SK-N-MC (cell line): ENCODE measurements at regions not wholly inside any gene's neighbourhood (a gene's known extent, or its start where the extent isn't known, plus 50 kb on each side); places are given as distances from the start of the nearest gene placed in this dataset.
"Not testable (repeated sequence)": the region's sequence is repeated elsewhere in the genome, so short reads cannot be mapped to it uniquely, and the experiment has no call there.

Experiments used
- DNase-seq: peaks from one replicate; pipeline ENCODE4 v3.0.0-alpha.2; 2011; ENCODE audit warnings: low read depth, low spot score
- H3K27ac ChIP-seq: fragments of 200-600 bp; sonication (generic); 2 replicates; pipeline ENCODE4 v1.5.1; 2016; ENCODE audit warnings: mixed run types
- H3K36me3 ChIP-seq: fragments of 200-600 bp; sonication (generic); 2 replicates; pipeline ENCODE4 v1.6.1; 2017; ENCODE audit warnings: antibody characterized with exemption, low read length, mixed read lengths; ENCODE audit not compliant: insufficient read depth
- H3K4me3 ChIP-seq: fragments of 200-600 bp; sonication (generic); 2 replicates; pipeline ENCODE4 v1.5.1; 2016
- H3K9ac ChIP-seq: fragments of 200-600 bp; sonication (generic); 2 replicates; pipeline ENCODE4 v1.8.0; 2017; ENCODE audit warnings: mixed run types, mixed read lengths; ENCODE audit not compliant: insufficient read length
- H3K9me3 ChIP-seq: fragments of 200-600 bp; sonication (generic); 2 replicates; pipeline ENCODE4 v1.6.1; 2017; ENCODE audit warnings: low read depth, mild to moderate bottlenecking, antibody characterized with exemption, low read length, moderate library complexity, mixed read lengths
- EZH2 ChIP-seq: fragments of 200-600 bp; sonication (generic); IDR thresholded peaks from one replicate; pipeline ENCODE4 v1.6.1; 2017; ENCODE audit warnings: antibody characterized with exemption
- FOXP2 ChIP-seq: optimal IDR thresholded peaks from 2 replicates; pipeline ENCODE3; 2011; ENCODE audit warnings: mild to moderate bottlenecking, moderate library complexity; ENCODE audit not compliant: insufficient read depth; ENCODE audit errors: extremely low read length, control extremely low read depth
- POLR2AphosphoS5 ChIP-seq: IDR thresholded peaks from 2 replicates; pipeline ENCODE4 v1.6.1; 2012; ENCODE audit warnings: mild to moderate bottlenecking, low read depth, low read length, borderline replicate concordance

DNA sequence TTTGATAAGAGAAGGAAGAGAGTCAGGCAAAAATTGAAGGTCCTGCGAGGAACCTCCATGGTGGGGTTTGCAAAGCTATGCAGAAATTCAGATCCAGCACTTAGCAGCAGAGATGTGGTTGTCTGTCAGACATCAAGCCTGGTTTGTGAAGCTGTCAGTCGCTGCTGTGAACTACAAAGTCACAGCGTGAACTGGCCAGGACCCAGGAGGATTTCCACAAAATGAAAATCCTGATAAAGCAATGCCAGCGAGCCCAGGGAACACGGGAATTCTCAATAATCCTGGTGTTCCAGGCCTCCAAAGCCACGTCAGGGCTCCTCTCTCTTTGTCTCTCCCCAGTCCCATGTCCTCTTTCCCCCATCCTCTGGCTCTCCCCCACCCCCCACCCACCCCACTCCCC, 296.9 kb upstream of the GADL1 start:
- Histone ChIP-seq H3K9ac (no peak overlapping the region), H3K9me3 (no peaks in the 10 kb centered on the region), H3K36me3 (no peaks in the 10 kb centered on the region), H3K27ac (no peak overlapping the region), H3K4me3 (no peak overlapping the region)
- DNase-seq, result no peak
- TF ChIP-seq EZH2, result no peak
- no peak for TF ChIP-seq FOXP2
- no peak for TF ChIP-seq POLR2AphosphoS5

DNA sequence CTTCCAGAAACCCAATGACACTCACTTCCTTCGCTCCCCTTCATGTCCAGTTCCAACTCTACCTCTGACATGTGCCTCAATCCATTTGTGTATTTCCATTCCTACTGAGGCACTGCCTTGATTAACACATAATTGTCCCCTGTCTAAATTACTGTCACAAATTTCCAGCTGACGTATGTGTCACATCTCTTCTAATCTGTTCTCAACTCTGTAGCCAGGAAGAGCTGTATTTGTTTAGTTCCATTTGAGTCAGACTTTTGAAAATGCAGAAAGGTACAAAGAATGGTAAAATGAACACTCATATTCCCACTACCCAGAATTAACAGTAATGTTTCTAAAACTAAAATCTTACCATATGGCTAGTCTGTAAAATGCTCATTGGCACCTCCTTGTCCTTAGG, 299.0 kb upstream of the GADL1 start:
- TF ChIP-seq EZH2, result no peak
- no peak for TF ChIP-seq FOXP2
- TF ChIP-seq POLR2AphosphoS5, result no peak

DNA sequence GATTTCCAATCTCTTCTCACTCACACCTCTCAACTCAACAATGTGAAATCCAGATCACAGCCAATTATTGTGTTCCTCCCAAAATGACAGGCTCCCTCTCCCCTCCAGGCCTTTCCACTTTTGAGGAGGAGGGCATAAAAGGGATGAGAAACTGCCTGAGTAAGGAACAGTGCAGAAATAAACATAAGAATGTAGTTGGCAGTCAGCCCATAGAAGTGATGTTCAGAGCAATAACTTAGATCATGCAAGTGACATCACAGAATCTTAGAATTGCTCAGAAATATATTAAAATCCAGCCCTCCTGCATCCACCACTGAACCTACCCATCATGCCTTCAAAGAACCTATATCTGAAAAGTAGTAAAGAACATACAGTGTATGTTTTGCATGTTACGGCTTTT, 299.4 kb upstream of the GADL1 start:
- DNase-seq, result no peak
- H3K27ac ChIP-seq, result no peak overlapping the region
- H3K9ac ChIP-seq, result no peak overlapping the region
- H3K4me3 ChIP-seq, result no peak overlapping the region
- TF ChIP-seq EZH2, result no peak
- no peak for TF ChIP-seq FOXP2
- no peak for TF ChIP-seq POLR2AphosphoS5
- H3K9me3 ChIP-seq, result no peaks in the 10 kb centered on the region
- no peaks in the 10 kb centered on the region for H3K36me3 ChIP-seq

More for the DNA sequence above, 299.0 kb upstream of the GADL1 start:
- Histone ChIP-seq H3K27ac (no peak overlapping the region), H3K36me3 (no peaks in the 10 kb centered on the region), H3K9me3 (no peaks in the 10 kb centered on the region), H3K4me3 (no peak overlapping the region), H3K9ac (no peak overlapping the region)
- no peak for DNase-seq

DNA sequence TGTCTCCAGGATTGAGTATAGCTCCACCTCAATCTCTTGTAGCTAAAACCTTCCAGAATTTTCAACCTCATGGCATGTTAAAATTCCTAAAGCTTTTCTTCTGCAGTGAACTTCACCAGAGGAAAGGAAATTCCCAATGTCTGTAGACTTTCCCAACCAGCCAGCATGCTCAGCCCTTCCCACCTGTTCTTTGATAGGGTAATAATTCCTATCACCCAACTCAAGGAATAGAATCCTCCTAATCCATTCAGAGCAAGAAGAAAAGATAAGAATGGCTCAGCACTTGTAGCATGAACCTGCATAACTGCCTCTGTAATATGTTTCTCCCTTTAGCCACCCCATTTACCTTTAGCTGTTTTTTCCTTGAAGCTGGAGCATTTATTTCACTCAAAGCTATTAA, 301.8 kb upstream of the GADL1 start:
- Histone ChIP-seq H3K4me3 (no peak overlapping the region), H3K9ac (no peak overlapping the region), H3K27ac (peak overlapping the region; percentile 42; the same call in 1 of the 2 replicates), H3K9me3 (no peaks in the 10 kb centered on the region), H3K36me3 (no peaks in the 10 kb centered on the region)
- no peak for TF ChIP-seq POLR2AphosphoS5
- TF ChIP-seq FOXP2, result no peak
- TF ChIP-seq EZH2, result no peak
- no peak for DNase-seq

DNA sequence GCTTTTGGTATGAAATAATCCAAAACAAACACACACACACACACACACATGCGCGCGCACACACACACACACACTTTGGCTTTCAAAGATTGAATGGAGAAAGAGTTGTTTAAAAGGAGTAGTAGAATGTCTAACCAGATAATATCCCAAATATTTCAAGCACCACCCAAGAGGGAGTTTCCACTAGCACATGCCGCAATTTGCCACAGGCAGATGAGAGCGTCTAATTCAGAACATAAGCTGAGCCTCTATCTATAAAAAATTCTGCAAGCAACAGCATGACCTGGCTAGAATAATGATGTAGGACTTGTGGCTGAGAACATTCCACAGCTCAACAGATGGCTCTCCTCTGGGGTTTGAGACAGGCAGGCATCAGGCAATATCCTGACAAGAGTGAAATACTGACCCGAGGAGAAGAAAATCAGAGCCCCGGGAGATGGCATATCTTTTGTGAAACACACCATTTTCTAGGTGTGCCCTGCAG, 302.5 kb upstream of the GADL1 start:
- Histone ChIP-seq H3K36me3 (no peaks in the 10 kb centered on the region), H3K9ac (no peak overlapping the region), H3K9me3 (no peaks in the 10 kb centered on the region), H3K4me3 (peak overlapping the region; percentile 5; the same call in 1 of the 2 replicates), H3K27ac (peak overlapping the region; percentile 42; the same call in 1 of the 2 replicates)
- no peak for TF ChIP-seq EZH2
- TF ChIP-seq FOXP2, result no peak
- TF ChIP-seq POLR2AphosphoS5, result no peak
- DNase-seq, result peak; percentile 30

DNA sequence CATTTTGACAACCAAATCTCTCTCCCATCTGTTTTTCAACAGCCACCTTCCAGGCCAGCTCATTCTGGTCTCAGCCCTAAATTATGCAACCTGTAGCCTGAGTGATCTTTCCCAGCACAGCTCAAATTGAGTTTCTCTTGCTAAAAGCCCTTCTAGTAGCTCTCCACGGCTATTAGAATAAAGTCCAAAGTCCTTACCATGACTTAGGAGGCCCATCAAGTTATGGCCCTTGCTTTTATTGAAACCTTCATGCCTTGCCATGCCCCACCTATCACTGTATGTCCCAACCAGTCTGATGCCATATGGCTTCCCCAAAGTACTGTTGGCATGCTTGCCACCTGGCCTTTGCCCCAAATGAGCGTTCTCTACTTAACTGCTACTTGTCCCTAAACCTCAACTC, 303.5 kb upstream of the GADL1 start:
- H3K9me3 ChIP-seq, result no peaks in the 10 kb centered on the region
- no peak overlapping the region for H3K27ac ChIP-seq
- TF ChIP-seq POLR2AphosphoS5 (no peak), EZH2 (no peak), FOXP2 (no peak)
- no peak overlapping the region for H3K9ac ChIP-seq
- no peak for DNase-seq
- H3K36me3 ChIP-seq, result no peaks in the 10 kb centered on the region
- H3K4me3 ChIP-seq, result no peak overlapping the region

DNA sequence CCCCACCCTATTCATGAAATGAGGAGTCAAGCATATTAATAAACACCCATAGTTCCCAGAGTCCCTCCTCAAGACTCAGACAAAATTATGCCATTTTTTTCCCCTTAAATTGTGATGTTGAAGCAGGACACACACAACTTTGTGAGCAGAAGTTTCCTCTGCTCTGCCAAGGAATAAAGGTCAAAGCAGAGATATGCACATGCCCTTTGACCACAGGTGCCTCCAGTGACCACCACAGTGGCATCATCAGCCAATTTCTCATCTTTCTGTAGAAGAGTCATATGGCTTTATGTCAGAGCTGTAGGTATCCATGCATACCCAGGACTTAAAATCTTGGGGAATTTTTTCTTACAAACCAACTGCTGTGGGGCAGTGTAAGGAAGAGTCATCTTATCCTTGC, 304.4 kb upstream of the GADL1 start:
- Histone ChIP-seq H3K9ac (no peak overlapping the region), H3K9me3 (no peaks in the 10 kb centered on the region), H3K27ac (no peak overlapping the region), H3K4me3 (no peak overlapping the region), H3K36me3 (no peaks in the 10 kb centered on the region)
- DNase-seq, result no peak
- TF ChIP-seq EZH2 (no peak), FOXP2 (no peak)

DNA sequence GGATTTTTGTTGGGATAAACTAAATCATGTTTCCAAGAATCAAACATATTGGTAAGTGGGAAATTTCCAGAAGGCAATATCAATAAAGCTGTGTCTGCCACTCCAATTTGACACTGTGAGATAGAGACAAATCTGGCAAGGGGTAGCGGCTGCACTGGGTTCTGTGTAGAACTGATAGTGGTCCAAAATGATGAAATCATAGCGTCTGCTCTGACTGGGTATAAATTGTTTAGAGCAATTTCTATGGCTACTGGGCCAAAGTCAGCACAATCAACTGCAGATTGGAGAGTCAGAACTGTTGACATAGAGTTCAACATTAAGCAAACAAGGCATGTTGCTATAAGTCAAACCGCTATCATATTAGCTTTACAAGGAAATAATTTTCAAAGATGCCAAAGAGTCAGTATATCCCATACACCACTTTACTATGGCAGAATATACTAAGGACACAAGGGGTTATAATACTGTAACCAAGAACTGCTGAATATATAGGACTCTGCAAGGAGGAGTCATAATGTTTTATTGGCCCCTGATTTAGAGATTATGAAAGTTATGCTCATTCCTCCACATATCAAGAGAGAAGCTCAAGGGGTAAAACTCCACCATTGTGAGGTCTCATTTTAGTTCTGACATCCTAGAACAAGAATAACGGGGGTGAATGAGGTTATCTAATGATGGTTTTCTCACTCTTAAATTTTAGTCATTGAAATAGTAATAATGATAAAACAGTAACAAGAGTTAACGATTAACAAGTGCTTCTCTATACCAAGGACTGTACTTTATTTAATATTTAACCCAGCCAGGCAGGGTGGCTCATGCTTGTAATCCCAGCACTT, 309.7 kb upstream of the GADL1 start:
- no peak for DNase-seq

DNA sequence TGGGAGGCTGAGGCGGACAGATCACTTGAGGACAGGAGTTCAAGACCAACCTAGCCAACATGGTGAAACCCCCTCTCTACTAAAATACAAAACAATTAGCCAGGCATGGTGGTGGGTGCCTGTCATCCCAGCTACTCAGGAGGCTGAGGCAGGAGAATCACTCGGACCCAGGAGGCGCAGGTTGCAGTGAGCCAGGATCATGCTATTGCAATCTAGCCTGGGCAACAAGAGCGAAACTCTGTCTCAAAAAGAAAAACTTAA, 310.3 kb upstream of the GADL1 start:
- H3K36me3 ChIP-seq, DNase-seq, H3K9ac ChIP-seq, H3K9me3 ChIP-seq, H3K4me3 ChIP-seq, H3K27ac ChIP-seq: not testable (repeated sequence)

More for the DNA sequence above, 309.7 kb upstream of the GADL1 start:
- Histone ChIP-seq H3K9ac (no peak overlapping the region), H3K4me3 (no peak overlapping the region), H3K27ac (no peak overlapping the region), H3K36me3 (no peaks in the 10 kb centered on the region), H3K9me3 (no peaks in the 10 kb centered on the region)
- no peak for TF ChIP-seq FOXP2
- no peak for TF ChIP-seq POLR2AphosphoS5
- no peak for TF ChIP-seq EZH2
